HAP-1 (cell line): ENCODE measurements at regions not wholly inside any gene's neighbourhood (a gene's known extent, or its start where the extent isn't known, plus 50 kb on each side); places are given as distances from the start of the nearest gene placed in this dataset.

ENCODE experiments used
- DNase-seq, 2 experiments: peaks; one replicate each; pipeline ENCODE4 v3.0.0-alpha.2; 2016 to 2020; ENCODE audit warnings: low spot score in 2 of 2
- H3K27me3 ChIP-seq: fragments of 250-450 bp; sonication (Bioruptor Pico); 2 replicates; pipeline ENCODE4 v1.5.1; 2020; ENCODE audit warnings: low read depth, mild to moderate bottlenecking, moderate library complexity
- H3K36me3 ChIP-seq: fragments of 250-450 bp; sonication (Bioruptor Pico); replicated peaks from 2 replicates; pipeline ENCODE4 v1.5.1; 2020; ENCODE audit warnings: mild to moderate bottlenecking
- H3K4me1 ChIP-seq: fragments of 250-450 bp; sonication (Bioruptor Pico); 2 replicates; pipeline ENCODE4 v1.5.1; 2020; ENCODE audit warnings: mild to moderate bottlenecking
- H3K4me3 ChIP-seq: fragments of 250-450 bp; sonication (Bioruptor Pico); 2 replicates; pipeline ENCODE4 v1.5.1; 2020; ENCODE audit warnings: mild to moderate bottlenecking, moderate library complexity
- H3K9me3 ChIP-seq: fragments of 250-450 bp; sonication (Bioruptor Pico); 2 replicates; pipeline ENCODE4 v1.5.1; 2020; ENCODE audit warnings: mild to moderate bottlenecking, moderate library complexity
- in situ Hi-C: fragments of 300-500 bp; cut with MboI; formaldehyde crosslinking; loops from 3 replicates; pipeline ENCODE4 v1.14.3; 2020; ENCODE audit warnings: low sequenced_read_pairs, inconsistent platforms, mixed read lengths

DNA sequence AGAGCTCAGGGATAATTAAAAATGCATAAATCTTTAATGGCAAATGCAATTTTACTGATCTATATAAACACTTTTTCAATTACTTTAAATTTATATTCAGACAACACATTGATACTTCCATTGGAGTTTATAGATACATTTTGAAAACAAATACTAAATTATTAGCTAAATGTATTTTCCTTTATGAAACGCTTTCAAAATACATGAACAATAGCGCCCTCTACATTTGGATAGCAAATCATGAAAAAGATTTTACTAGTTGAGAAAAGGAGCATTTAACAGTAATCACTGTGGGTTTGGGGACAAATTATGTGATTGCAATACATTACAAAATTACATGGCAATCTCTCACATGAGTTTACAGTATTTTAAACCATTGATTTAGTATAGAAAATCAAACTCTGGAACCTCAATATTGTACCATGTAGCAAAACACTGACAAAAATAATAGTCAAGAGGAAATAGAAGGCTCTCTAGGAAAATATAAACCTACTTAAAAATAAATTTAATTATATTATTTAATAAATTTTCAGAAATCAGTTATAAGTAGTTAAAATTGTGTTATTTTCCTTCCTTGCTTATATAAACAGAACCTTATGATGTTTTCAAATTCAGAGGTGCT is 207.9 kb downstream of the ZIC1 start:
- Histone ChIP-seq H3K36me3 (no peaks in the 10 kb centered on the region), H3K4me3 (no peak overlapping the region), H3K9me3 (no peaks in the 10 kb centered on the region), H3K4me1 (no peaks in the 10 kb centered on the region), H3K27me3 (no peaks in the 10 kb centered on the region)
- in situ Hi-C loops, result no loop called here
- peak in 1 of 2 experiments; percentile 39 for DNase-seq

DNA sequence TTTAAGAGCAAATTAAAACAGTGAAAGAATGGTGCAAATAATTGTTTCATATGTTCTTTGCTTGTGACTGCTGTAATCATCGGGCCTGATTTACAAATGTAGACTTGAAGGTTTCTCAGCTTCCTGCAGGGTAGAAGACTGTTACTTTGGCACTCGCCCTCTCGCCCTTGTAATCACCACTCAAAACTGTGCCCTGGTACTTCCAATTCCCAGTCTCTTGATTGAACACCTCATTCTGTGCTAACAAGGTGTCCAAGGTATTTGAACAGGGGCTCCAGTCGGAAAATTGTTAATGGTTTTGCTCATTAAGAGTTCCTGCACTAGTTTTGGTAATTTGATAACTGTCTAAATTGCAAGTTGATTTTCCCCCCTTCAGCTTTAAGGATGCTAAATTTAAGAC is 209.5 kb downstream of the ZIC1 start:
- Histone ChIP-seq H3K4me3 (no peak overlapping the region), H3K4me1 (no peaks in the 10 kb centered on the region), H3K36me3 (no peaks in the 10 kb centered on the region), H3K9me3 (no peaks in the 10 kb centered on the region), H3K27me3 (no peaks in the 10 kb centered on the region)
- DNase-seq, result no peak
- in situ Hi-C loops, result no loop called here

DNA sequence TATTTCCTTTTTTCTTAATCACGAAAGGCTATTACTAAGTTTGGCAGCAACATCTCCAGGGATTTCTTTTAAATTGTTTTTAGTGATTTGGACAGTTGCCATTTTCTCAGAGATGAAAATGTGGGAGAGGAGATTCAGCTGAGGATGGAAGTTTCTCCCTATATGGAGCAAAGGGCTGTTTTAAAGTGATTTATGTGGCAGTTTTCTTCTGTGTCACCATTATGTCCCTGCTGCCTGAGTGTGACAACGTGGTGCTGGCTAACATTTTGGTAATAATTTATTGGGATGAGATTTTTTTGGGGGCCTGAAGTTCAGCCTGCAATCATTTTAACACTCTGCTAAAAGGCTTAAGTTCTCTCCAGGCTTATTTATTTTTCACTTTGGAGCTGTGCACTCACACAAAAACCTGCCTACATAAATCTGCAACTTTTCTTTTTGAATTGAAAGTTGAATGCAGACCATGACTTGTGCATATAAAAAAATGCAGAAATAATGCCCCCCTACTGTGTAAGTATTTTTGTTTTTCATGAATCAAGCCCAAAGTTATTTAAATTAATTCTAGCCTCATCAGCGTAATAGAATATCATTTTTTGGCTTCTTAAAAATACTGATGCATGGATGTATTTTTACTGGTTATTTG is 210.9 kb downstream of the ZIC1 start:
- Histone ChIP-seq H3K4me3 (no peak overlapping the region), H3K9me3 (no peaks in the 10 kb centered on the region), H3K4me1 (no peaks in the 10 kb centered on the region), H3K27me3 (no peaks in the 10 kb centered on the region), H3K36me3 (no peaks in the 10 kb centered on the region)
- no peak for DNase-seq
- in situ Hi-C loops, result no loop called here

DNA sequence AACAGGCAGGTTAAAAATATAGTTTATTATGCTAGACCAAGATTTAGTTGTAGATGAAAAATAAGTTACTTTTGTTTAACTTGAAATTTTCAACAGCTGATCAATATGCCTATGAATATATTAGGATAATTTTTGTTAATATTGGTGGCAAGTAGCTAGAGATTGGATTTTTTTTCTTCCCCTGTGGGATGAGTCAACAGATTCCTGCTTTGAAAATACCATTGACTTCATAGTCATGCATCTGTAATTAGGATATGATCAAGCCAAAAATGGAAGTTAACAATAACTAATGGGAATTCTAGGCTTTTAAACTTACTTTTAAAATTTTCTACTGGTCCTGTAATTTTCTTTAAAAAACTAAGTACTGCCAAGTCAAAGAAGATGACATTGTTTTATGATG is 211.7 kb downstream of the ZIC1 start:
- DNase-seq, result no peak
- in situ Hi-C loops, result no loop called here
- Histone ChIP-seq H3K9me3 (no peaks in the 10 kb centered on the region), H3K27me3 (no peaks in the 10 kb centered on the region), H3K4me1 (no peaks in the 10 kb centered on the region), H3K4me3 (no peak overlapping the region), H3K36me3 (no peaks in the 10 kb centered on the region)

DNA sequence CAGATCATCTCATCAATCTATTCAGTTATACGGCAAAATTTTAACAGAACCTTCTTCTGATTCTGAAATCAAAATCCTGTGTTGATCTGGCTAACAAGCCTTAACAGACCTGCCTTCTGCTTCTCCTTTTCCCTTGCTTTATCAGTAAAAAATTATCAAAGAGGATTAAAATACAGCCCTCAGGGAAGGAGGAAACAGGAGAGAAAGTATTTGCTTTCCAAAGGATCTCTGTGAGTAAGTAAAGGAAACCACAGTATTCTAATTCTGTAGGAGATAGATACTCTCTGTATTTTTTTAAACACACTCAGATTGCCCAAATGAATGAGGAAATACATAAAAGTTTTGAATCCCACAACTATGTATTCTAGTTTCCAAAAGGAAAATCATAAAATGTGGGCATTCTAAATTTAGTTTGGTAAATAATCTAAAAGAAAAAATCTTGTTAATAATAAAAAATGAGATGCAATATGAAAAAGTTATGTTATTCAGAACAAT is 221.8 kb downstream of the ZIC1 start:
- Histone ChIP-seq H3K4me1 (no peaks in the 10 kb centered on the region), H3K27me3 (no peaks in the 10 kb centered on the region), H3K36me3 (no peaks in the 10 kb centered on the region), H3K9me3 (no peaks in the 10 kb centered on the region), H3K4me3 (no peak overlapping the region)
- no peak for DNase-seq
- in situ Hi-C loops, result no loop called here

DNA sequence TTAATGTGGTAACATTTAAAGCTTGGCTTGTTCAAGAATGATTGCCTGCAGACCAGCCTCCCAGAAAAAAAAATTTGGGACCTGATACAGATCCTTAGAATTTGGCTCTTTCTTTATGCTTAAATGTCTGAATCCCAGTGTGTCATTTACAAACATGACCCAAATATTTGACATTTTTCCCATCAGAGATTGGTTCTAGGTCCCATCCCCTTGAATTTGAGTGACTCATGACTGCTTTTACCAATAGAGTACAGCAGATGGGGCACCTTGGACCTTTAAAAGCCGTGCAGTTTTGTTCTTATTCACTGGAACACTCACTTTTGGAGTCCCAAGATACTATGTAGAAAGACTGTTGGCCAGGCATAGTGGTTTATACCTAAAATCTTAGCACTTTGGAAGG is 231.6 kb downstream of the ZIC1 start:
- no peaks in the 10 kb centered on the region for H3K27me3 ChIP-seq
- in situ Hi-C loops, result no loop called here
- DNase-seq, result no peak
- H3K9me3 ChIP-seq, result no peaks in the 10 kb centered on the region
- no peaks in the 10 kb centered on the region; the same call in 1 of the 2 replicates for H3K36me3 ChIP-seq
- no peaks in the 10 kb centered on the region for H3K4me1 ChIP-seq
- H3K4me3 ChIP-seq, result no peak overlapping the region

DNA sequence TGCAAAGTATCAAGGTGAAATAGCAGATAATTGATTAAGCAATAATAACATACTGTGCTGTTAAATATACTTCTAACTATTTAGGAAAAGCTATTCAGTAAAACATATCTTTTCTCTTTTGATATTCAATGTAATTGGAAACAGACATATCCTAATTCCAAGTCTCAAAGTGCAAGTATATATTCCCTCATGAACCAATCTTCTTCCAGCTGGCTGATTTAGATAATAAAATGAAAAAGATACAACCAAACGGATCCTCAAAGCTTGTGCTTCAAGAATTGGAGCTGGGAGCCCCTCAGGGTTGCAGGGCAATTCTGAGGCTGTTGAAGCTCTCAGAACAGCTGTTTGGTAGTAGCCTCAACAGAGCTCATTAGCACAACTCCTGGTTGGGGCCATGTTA is 236.6 kb downstream of the ZIC1 start:
- no peak overlapping the region for H3K4me3 ChIP-seq
- H3K9me3 ChIP-seq, result no peaks in the 10 kb centered on the region
- no peak for DNase-seq
- H3K27me3 ChIP-seq, result no peaks in the 10 kb centered on the region
- in situ Hi-C loops, result no loop called here
- H3K4me1 ChIP-seq, result no peaks in the 10 kb centered on the region
- H3K36me3 ChIP-seq, result no peaks in the 10 kb centered on the region

DNA sequence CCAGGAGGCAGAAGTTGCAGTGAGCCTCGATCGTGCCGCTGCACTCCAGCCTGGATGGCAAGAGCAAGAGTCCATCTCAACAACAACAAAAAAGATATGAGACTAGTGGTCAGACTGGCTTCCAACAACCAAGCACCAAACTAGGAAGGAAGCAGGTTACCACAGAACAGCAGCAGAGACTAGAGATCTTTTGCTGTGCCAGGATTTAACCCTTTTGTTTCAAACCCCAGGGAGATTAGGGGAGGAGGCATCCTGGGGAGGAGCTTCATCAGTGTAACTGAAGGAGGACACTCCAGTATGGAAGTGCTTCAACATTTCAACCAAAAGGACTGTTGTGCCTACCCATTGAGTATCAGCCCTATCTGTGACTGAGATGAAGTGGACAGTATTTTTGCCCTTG is 240.3 kb downstream of the ZIC1 start:
- Histone ChIP-seq H3K4me3 (no peak overlapping the region), H3K27me3 (no peaks in the 10 kb centered on the region), H3K9me3 (no peaks in the 10 kb centered on the region), H3K4me1 (no peaks in the 10 kb centered on the region), H3K36me3 (no peaks in the 10 kb centered on the region)
- no peak for DNase-seq
- in situ Hi-C loops, result no loop called here

DNA sequence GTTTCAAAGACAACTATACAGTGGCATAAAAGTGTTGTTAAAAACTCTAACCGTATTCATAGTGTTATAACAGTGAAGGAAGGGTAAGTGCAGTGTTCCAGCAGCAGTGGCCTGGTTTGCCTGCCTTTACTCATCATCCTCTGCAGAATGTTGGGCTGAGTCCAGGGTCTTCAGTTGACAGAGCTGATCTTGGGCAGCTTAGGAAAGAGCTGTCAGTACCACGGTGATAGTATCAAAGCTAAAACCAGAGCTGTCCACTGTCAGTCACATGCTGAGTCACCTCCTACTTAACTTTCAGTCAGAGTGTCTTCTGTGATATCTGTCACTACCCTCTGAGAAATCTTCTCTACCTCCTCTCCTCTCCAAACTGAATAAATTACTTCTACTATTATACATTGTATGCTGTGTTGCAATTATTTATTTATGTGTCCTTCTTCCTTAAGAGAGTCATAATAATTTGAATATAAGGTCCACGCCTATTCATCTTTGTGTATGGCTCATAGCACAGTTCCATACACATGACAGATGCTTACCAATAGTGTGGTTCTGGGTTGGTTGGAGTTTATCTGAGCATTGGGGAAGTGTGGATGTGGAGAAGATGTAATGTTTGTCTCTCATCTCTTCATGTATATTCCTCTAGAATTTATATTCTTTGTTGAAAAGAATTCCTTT is 242.1 kb downstream of the ZIC1 start:
- H3K9me3 ChIP-seq, result no peaks in the 10 kb centered on the region
- H3K4me1 ChIP-seq, result no peaks in the 10 kb centered on the region
- in situ Hi-C loops, result no loop called here
- H3K27me3 ChIP-seq, result no peaks in the 10 kb centered on the region
- no peak for DNase-seq
- no peak overlapping the region for H3K4me3 ChIP-seq
- H3K36me3 ChIP-seq, result no peaks in the 10 kb centered on the region

DNA sequence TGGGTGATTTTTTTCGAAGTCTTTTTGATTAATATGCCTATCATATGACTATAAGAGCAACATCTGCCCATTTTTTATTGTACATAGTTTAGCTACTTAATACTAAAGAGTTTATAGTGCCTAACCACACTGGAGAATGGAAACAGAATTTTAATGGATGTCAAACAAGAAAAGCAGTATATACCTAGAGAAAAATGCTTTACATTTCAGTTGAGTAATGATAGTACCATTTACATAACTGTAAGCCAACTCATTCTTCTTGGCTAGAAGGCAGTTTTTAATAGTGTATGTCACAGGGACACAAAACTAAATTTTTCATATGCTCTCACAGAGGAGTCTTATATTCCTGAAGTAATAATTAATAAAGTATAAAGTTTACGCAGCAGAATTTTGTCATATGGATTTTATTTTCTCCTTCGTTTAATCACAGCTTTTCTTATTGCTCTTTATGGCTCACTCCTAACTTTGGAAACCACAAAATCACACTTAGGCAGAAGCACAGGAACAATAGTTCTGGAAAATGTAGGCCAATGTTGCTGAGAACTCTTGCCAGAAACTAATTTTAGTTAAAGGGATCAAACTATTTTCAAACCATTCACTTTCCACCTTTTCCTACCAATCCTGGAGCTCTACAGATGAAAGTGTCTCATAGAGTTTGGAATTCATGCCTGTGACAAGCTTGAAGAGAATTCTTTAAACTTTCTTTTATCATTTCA is 243.6 kb downstream of the ZIC1 start:
- no peaks in the 10 kb centered on the region for H3K4me1 ChIP-seq
- no peak for DNase-seq
- H3K36me3 ChIP-seq, result no peaks in the 10 kb centered on the region
- H3K27me3 ChIP-seq, result no peaks in the 10 kb centered on the region
- no peaks in the 10 kb centered on the region for H3K9me3 ChIP-seq
- no peak overlapping the region for H3K4me3 ChIP-seq
- in situ Hi-C loops, result no loop called here

DNA sequence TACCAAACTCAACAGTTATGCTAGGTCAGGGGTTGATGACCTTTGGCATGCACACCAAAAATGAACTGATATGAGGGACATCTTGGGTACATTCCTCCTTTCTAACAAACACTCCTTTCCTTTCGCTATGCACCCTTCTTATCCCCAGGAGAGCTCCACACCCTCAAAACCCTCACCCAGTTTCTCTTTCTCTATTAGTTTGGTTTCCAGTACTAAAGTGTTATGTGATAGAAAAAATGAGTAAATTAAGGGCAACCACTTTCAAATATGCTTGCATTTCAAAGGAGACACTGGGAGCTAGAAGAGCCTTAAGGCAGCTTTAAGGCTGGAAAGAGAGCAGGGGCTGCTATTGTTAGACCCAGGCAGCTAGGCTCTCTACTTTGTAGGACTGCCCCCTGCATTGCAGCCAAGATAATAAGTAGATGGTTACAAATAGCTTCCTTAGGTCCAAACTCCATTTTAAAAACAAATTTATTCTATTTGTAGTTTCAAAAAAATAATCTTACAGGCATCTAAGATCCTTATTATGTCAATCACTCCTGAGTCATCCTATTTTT is 244.3 kb downstream of the ZIC1 start:
- Histone ChIP-seq H3K36me3 (no peaks in the 10 kb centered on the region), H3K4me3 (no peak overlapping the region), H3K27me3 (no peaks in the 10 kb centered on the region), H3K9me3 (no peaks in the 10 kb centered on the region), H3K4me1 (no peaks in the 10 kb centered on the region)
- in situ Hi-C loops, result no loop called here
- DNase-seq, result no peak

DNA sequence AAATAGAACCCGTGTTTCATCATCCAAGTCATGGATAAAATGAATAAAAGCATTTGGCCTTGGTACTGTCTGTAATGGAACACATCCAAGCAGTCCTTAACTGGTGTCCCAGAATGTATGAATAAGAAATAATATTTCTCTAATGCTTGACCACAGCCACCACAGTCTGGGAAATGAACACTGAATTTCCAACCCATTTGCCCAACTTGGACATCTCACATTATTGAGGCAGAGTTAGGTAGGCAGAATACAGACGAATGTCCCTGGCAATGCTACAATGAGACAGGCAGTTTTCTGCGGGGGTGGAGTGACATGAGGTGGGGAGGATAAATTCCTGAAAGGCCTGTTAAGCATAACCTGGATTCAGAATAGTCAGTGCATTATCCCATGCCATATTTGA is 245.7 kb downstream of the ZIC1 start:
- Histone ChIP-seq H3K4me1 (no peaks in the 10 kb centered on the region), H3K4me3 (no peak overlapping the region)
- no peak for DNase-seq

DNA sequence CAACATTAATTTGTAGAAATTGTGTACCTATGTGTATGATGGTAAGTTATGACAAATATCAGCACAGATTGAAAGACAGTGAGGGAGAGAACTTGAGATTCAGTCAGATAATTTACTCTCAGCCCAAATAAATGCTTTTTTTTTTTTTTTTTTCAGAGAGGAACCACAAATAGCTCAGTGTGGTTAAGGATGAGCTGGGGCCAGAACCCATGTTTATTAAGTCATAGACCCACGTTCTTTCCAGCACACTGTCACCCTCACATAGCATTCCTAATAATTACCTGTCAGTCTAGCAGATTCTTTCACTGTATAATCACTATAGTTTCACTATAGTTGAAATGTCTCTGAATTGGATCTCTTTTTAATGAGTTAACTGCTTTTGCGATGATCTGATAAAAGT is 246.1 kb downstream of the ZIC1 start:
- in situ Hi-C loops, result no loop called here
- Histone ChIP-seq H3K4me3 (no peak overlapping the region), H3K9me3 (no peaks in the 10 kb centered on the region), H3K27me3 (no peaks in the 10 kb centered on the region), H3K36me3 (no peaks in the 10 kb centered on the region), H3K4me1 (no peaks in the 10 kb centered on the region)
- DNase-seq, result no peak

More for the DNA sequence above, 245.7 kb downstream of the ZIC1 start:
- H3K9me3 ChIP-seq, result no peaks in the 10 kb centered on the region
- H3K36me3 ChIP-seq, result no peaks in the 10 kb centered on the region
- no peaks in the 10 kb centered on the region for H3K27me3 ChIP-seq
- in situ Hi-C loops, result no loop called here

DNA sequence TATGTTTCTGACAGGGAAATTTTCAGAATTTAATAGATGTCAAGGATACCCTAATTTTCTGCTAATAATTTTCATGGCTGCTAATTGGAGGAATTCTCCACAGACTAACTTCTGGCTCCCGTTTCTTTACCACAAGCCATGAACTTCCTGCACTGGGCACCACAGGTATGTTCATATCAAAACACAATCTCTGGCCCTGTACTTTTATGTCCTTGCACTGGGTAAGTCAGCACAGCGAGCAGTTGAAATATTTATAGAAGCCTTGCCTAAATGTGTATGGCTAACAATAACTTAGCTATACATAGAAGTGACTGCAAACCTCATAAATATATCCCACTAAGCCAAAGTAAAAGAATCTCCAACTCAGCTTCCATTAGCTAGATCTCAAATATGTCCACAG is 246.9 kb downstream of the ZIC1 start:
- Histone ChIP-seq H3K36me3 (no peaks in the 10 kb centered on the region), H3K4me1 (no peaks in the 10 kb centered on the region), H3K27me3 (no peaks in the 10 kb centered on the region), H3K4me3 (no peak overlapping the region), H3K9me3 (no peaks in the 10 kb centered on the region)
- no peak for DNase-seq
- in situ Hi-C loops, result no loop called here
